Left ventricle myocardium inferior (tissue), 1 donor: ENCODE measurements at regions not wholly inside any gene's neighbourhood (a gene's known extent, or its start where the extent isn't known, plus 50 kb on each side); places are given as distances from the start of the nearest gene placed in this dataset.
"Not testable (repeated sequence)": the region's sequence is repeated elsewhere in the genome, so short reads cannot be mapped to it uniquely, and the experiment has no call there.

Experiments used
- DNase-seq: peaks from one replicate; pipeline ENCODE4 v3.0.0-alpha.2; 2020
- H3K27ac ChIP-seq: fragments of 200-600 bp; replicated peaks from 2 replicates; pipeline ENCODE4 v1.8.0; 2021
- H3K27me3 ChIP-seq: fragments of 200-600 bp; 2 replicates; pipeline ENCODE4 v1.8.0; 2021; ENCODE audit warnings: low read depth
- H3K36me3 ChIP-seq: fragments of 200-600 bp; 2 replicates; pipeline ENCODE4 v1.8.0; 2021
- H3K4me1 ChIP-seq: fragments of 200-600 bp; 2 replicates; pipeline ENCODE4 v1.8.0; 2021
- H3K4me3 ChIP-seq: fragments of 200-600 bp; 2 replicates; pipeline ENCODE4 v1.8.0; 2021; ENCODE audit warnings: mild to moderate bottlenecking, moderate library complexity
- H3K9me3 ChIP-seq: fragments of 200-600 bp; replicated peaks from 2 replicates; pipeline ENCODE4 v1.8.0; 2021
- intact Hi-C: fragments of 100-400 bp; cut with micrococcal nuclease; formaldehyde crosslinking; loops from one replicate; pipeline ENCODE4 v1.11.0; 2022
- TF ChIP-seq, protein P1 (sequence below): fragments of 200-600 bp; IDR thresholded peaks from 2 replicates; pipeline ENCODE4 v1.8.0; 2021; ENCODE audit warnings: antibody characterized with exemption, mild to moderate bottlenecking, borderline replicate concordance
- donor health status: DM: no; HTN: yes; CAD: no; lungs with severe emphysema.

DNA sequence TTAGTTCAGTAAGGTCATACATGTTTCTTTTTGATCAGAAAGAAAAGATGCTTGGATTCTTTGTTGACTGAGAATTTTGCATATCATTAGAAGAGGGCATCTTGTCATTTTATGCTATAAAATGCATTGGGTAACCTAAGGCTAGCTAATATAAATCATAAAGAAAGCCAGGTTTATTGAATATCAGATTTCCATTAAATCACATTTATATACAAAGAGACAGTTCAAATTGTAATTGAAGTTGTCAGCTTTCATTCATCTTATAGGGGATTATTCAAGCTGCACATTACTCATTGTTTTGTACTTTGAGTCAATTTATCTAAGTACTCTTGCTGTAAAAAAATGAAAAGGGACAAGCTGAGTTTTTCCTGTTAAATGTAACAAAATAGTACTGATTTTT, 259.1 kb upstream of the CDH12 start:
- H3K9me3 ChIP-seq: peaks cover 8% of the 10 kb centered on the region
- intact Hi-C loops: no loop called here
- no peak overlapping the region for H3K27ac ChIP-seq
- H3K4me3 ChIP-seq: no peak overlapping the region
- TF ChIP-seq, protein P1, sequence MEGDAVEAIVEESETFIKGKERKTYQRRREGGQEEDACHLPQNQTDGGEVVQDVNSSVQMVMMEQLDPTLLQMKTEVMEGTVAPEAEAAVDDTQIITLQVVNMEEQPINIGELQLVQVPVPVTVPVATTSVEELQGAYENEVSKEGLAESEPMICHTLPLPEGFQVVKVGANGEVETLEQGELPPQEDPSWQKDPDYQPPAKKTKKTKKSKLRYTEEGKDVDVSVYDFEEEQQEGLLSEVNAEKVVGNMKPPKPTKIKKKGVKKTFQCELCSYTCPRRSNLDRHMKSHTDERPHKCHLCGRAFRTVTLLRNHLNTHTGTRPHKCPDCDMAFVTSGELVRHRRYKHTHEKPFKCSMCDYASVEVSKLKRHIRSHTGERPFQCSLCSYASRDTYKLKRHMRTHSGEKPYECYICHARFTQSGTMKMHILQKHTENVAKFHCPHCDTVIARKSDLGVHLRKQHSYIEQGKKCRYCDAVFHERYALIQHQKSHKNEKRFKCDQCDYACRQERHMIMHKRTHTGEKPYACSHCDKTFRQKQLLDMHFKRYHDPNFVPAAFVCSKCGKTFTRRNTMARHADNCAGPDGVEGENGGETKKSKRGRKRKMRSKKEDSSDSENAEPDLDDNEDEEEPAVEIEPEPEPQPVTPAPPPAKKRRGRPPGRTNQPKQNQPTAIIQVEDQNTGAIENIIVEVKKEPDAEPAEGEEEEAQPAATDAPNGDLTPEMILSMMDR: no peak
- no peak for DNase-seq
- no peaks in the 10 kb centered on the region for H3K27me3 ChIP-seq
- H3K4me1 ChIP-seq: no peaks in the 10 kb centered on the region
- H3K36me3 ChIP-seq: no peaks in the 10 kb centered on the region

DNA sequence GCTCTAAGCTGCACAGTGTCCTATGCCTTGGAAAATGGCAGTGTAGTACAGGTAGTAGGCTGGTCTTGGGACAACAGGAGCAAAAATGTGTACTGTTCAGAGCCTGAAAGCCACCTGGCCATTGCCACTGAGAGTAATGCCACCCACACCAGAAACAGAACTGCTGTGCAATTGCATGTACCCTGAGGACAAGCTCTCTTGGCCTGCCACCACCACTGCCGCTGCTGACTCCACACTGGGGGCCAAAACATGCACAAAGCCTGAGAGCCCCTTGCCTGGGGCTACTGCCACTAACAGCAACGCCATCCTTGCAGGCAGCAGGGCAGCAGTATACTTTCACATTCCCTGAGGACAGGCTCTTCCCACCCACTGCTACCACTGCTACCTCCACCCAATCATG, 251.9 kb upstream of the CDH12 start:
- Histone ChIP-seq H3K27me3 (no peaks in the 10 kb centered on the region), H3K9me3 (peaks cover 15% of the 10 kb centered on the region), H3K4me3 (no peak overlapping the region), H3K27ac (no peak overlapping the region), H3K36me3 (no peaks in the 10 kb centered on the region), H3K4me1 (no peaks in the 10 kb centered on the region)
- TF ChIP-seq, protein P1: no peak
- intact Hi-C loops: no loop called here
- DNase-seq: no peak

GRCh38 chr5:23103566-23103965, 250.4 kb upstream of the CDH12 start:
- Histone ChIP-seq H3K36me3 (no peaks in the 10 kb centered on the region), H3K9me3 (peaks cover 15% of the 10 kb centered on the region), H3K27me3 (no peaks in the 10 kb centered on the region), H3K27ac (no peak overlapping the region), H3K4me3 (no peak overlapping the region), H3K4me1 (no peaks in the 10 kb centered on the region)
- TF ChIP-seq, protein P1: no peak
- no peak for DNase-seq
- intact Hi-C loops: no loop called here

- intact Hi-C loops, H3K27ac ChIP-seq, H3K27me3 ChIP-seq, H3K4me3 ChIP-seq, H3K4me1 ChIP-seq, H3K9me3 ChIP-seq, DNase-seq, H3K36me3 ChIP-seq: not testable (repeated sequence)
Observed at GRCh38 chr5:23095418-23095817, 242.3 kb upstream of the CDH12 start.

DNA sequence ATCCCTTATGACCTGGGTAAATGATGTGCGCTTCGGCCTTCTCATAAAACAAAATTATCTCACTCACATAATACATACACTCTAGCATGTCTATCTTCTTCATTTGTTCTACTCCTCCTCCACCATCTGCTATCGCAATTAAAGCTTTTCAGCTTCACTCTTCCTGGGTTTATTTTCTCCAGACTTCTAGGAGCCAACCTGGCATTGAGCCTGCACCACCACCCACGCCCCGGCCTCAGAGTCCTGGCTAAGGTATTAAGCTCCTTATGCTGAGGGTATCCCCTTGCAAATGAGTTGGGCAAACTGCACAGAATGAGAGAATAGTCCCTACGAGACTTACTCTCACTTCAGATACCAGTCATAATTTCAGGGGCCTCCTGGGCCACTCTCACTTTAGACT, 236.1 kb upstream of the CDH12 start:
- no peaks in the 10 kb centered on the region for H3K4me1 ChIP-seq
- no peak for DNase-seq
- intact Hi-C loops: no loop called here
- H3K27me3 ChIP-seq: no peaks in the 10 kb centered on the region
- TF ChIP-seq, protein P1: no peak
- H3K27ac ChIP-seq: no peak overlapping the region
- no peaks in the 10 kb centered on the region for H3K36me3 ChIP-seq
- no peaks in the 10 kb centered on the region for H3K9me3 ChIP-seq
- no peak overlapping the region for H3K4me3 ChIP-seq

GRCh38 chr5:23084815-23085214, 231.7 kb upstream of the CDH12 start:
- no peaks in the 10 kb centered on the region for H3K9me3 ChIP-seq
- H3K36me3 ChIP-seq: no peaks in the 10 kb centered on the region
- H3K4me3 ChIP-seq: no peak overlapping the region
- H3K27ac ChIP-seq: no peak overlapping the region
- TF ChIP-seq, protein P1: no peak
- DNase-seq: no peak
- H3K27me3 ChIP-seq: no peaks in the 10 kb centered on the region
- no peaks in the 10 kb centered on the region for H3K4me1 ChIP-seq
- intact Hi-C loops: no loop called here
